Neural progenitor cell (in vitro differentiated cells): ENCODE measurements at regions not wholly inside any gene's neighbourhood (a gene's known extent, or its start where the extent isn't known, plus 50 kb on each side); places are given as distances from the start of the nearest gene placed in this dataset.

Experiments used
- DNase-seq: peaks from one replicate; pipeline ENCODE4 v3.0.0-alpha.2; 2016; ENCODE audit warnings: low spot score
- H2AFZ ChIP-seq: fragments of 200-600 bp; sonication (generic); replicated peaks from 2 replicates; pipeline ENCODE4 v1.6.1; 2016; ENCODE audit warnings: antibody characterized with exemption
- H3F3A ChIP-seq: fragments of 200-600 bp; sonication (generic); 2 replicates; pipeline ENCODE4 v1.6.1; 2016; ENCODE audit warnings: antibody characterized with exemption, low read depth
- H3K27ac ChIP-seq: fragments of 200-600 bp; sonication (generic); 2 replicates; pipeline ENCODE4 v1.5.1; 2016; ENCODE audit warnings: mild to moderate bottlenecking
- H3K27me3 ChIP-seq: fragments of 200-600 bp; sonication (generic); 2 replicates; pipeline ENCODE4 v1.6.1; 2016; ENCODE audit warnings: mild to moderate bottlenecking, moderate library complexity
- H3K36me3 ChIP-seq: fragments of 200-600 bp; sonication (generic); 2 replicates; pipeline ENCODE4 v1.5.1; 2016
- H3K4me1 ChIP-seq: fragments of 200-600 bp; sonication (generic); 2 replicates; pipeline ENCODE4 v1.6.1; 2016; ENCODE audit warnings: mixed run types
- H3K4me2 ChIP-seq: fragments of 200-600 bp; sonication (generic); 2 replicates; pipeline ENCODE4 v1.6.1; 2016
- H3K4me3 ChIP-seq: fragments of 200-600 bp; sonication (generic); 2 replicates; pipeline ENCODE4 v1.5.1; 2016
- H3K79me2 ChIP-seq: fragments of 200-600 bp; sonication (generic); 2 replicates; pipeline ENCODE4 v1.6.1; 2016; ENCODE audit warnings: low read depth
- H3K9ac ChIP-seq: fragments of 200-600 bp; sonication (generic); 2 replicates; pipeline ENCODE4 v1.6.1; 2016
- H3K9me3 ChIP-seq: fragments of 200-600 bp; sonication (generic); 2 replicates; pipeline ENCODE4 v1.5.1; 2016; ENCODE audit warnings: low read depth
- H4K20me1 ChIP-seq: fragments of 200-600 bp; sonication (generic); 2 replicates; pipeline ENCODE4 v1.6.1; 2016; ENCODE audit warnings: low read depth
- H3K27ac Mint-ChIP-seq: 3 replicates; pipeline ENCODE4 v1.8.0; 2021; ENCODE audit warnings: mixed read lengths
- H3K27me3 Mint-ChIP-seq: 2 replicates; pipeline ENCODE4 v1.8.0; 2022; ENCODE audit warnings: low read depth, mild to moderate bottlenecking, inconsistent platforms, moderate library complexity, mixed read lengths; ENCODE audit not compliant: insufficient read depth
- H3K36me3 Mint-ChIP-seq: 3 replicates; pipeline ENCODE4 v1.8.0; 2021; ENCODE audit warnings: mixed read lengths
- H3K4me1 Mint-ChIP-seq: 3 replicates; pipeline ENCODE4 v1.8.0; 2021; ENCODE audit warnings: mixed read lengths
- H3K4me3 Mint-ChIP-seq: 3 replicates; pipeline ENCODE4 v1.8.0; 2021; ENCODE audit warnings: mild to moderate bottlenecking, moderate library complexity, mixed read lengths
- H3K9me3 Mint-ChIP-seq: 3 replicates; pipeline ENCODE4 v1.8.0; 2020; ENCODE audit warnings: mixed read lengths
- CTCF ChIP-seq: fragments of 200-600 bp; sonication (generic); IDR thresholded peaks from 2 replicates; pipeline ENCODE4 v1.5.1; 2017; ENCODE audit warnings: antibody characterized with exemption, mild to moderate bottlenecking
- EZH2 ChIP-seq: fragments of 200-600 bp; sonication (generic); IDR thresholded peaks from 2 replicates; pipeline ENCODE4 v1.6.1; 2017; ENCODE audit warnings: antibody characterized with exemption, mild to moderate bottlenecking, moderate library complexity
- EZH2phosphoT487 ChIP-seq: fragments of 200-600 bp; sonication (generic); IDR thresholded peaks from 2 replicates; pipeline ENCODE4 v1.6.1; 2017; ENCODE audit warnings: antibody characterized with exemption

- Mint-ChIP-seq H3K36me3 (no peaks in the 10 kb centered on the region), H3K4me1 (no peaks in the 10 kb centered on the region), H3K4me3 (no peak overlapping the region), H3K9me3 (no peaks in the 10 kb centered on the region), H3K27me3 (no peaks in the 10 kb centered on the region), H3K27ac (no peak overlapping the region)
- Histone ChIP-seq H4K20me1 (no peaks in the 10 kb centered on the region), H3K36me3 (no peaks in the 10 kb centered on the region), H2AFZ (no peak overlapping the region), H3K27me3 (no peaks in the 10 kb centered on the region), H3K79me2 (no peaks in the 10 kb centered on the region), H3K4me2 (no peak overlapping the region), H3K4me3 (no peak overlapping the region), H3K9me3 (no peaks in the 10 kb centered on the region), H3K9ac (no peak overlapping the region), H3K27ac (no peak overlapping the region), H3K4me1 (no peaks in the 10 kb centered on the region), H3F3A (no peaks in the 10 kb centered on the region)
- DNase-seq = no peak
- no peak for TF ChIP-seq EZH2
- no peak for TF ChIP-seq CTCF
- TF ChIP-seq EZH2phosphoT487 = no peak
Measured at GRCh38 chr7:145511004-145511403, 605.6 kb upstream of the CNTNAP2 start.

- TF ChIP-seq EZH2 (no peak), EZH2phosphoT487 (no peak), CTCF (no peak)
- no peaks in the 10 kb centered on the region for H3F3A ChIP-seq
- no peaks in the 10 kb centered on the region for H3K36me3 Mint-ChIP-seq
- H3K27me3 ChIP-seq = no peaks in the 10 kb centered on the region
- H3K4me3 ChIP-seq = no peak overlapping the region
- H3K9me3 ChIP-seq = no peaks in the 10 kb centered on the region
- H3K9ac ChIP-seq = no peak overlapping the region
- H3K4me1 Mint-ChIP-seq = no peaks in the 10 kb centered on the region
- H4K20me1 ChIP-seq = no peaks in the 10 kb centered on the region
- DNase-seq = no peak
- no peak overlapping the region for H3K27ac ChIP-seq
- H2AFZ ChIP-seq = no peak overlapping the region
- no peaks in the 10 kb centered on the region for H3K36me3 ChIP-seq
- H3K9me3 Mint-ChIP-seq = no peaks in the 10 kb centered on the region
- no peak overlapping the region for H3K27ac Mint-ChIP-seq
- no peaks in the 10 kb centered on the region for H3K79me2 ChIP-seq
- no peak overlapping the region for H3K4me3 Mint-ChIP-seq
- H3K27me3 Mint-ChIP-seq = no peaks in the 10 kb centered on the region
- no peak overlapping the region for H3K4me2 ChIP-seq
- no peaks in the 10 kb centered on the region for H3K4me1 ChIP-seq
Measured at GRCh38 chr7:145497911-145498525, 618.6 kb upstream of the CNTNAP2 start.

- no peak for DNase-seq
- H3K27me3 Mint-ChIP-seq = no peaks in the 10 kb centered on the region
- no peak overlapping the region for H3K4me3 ChIP-seq
- H3K4me1 Mint-ChIP-seq = no peaks in the 10 kb centered on the region
- TF ChIP-seq EZH2phosphoT487 = no peak
- TF ChIP-seq EZH2 = no peak
- TF ChIP-seq CTCF = no peak
- no peaks in the 10 kb centered on the region for H3K36me3 ChIP-seq
- no peaks in the 10 kb centered on the region for H3K27me3 ChIP-seq
- no peaks in the 10 kb centered on the region for H3K4me1 ChIP-seq
- H3K9me3 Mint-ChIP-seq = peaks cover 4% of the 10 kb centered on the region
- no peak overlapping the region for H3K9ac ChIP-seq
- no peak overlapping the region for H3K4me2 ChIP-seq
- H3K79me2 ChIP-seq = no peaks in the 10 kb centered on the region
- no peaks in the 10 kb centered on the region for H3K36me3 Mint-ChIP-seq
- no peak overlapping the region for H3K4me3 Mint-ChIP-seq
- no peaks in the 10 kb centered on the region for H4K20me1 ChIP-seq
- no peak overlapping the region for H2AFZ ChIP-seq
- H3F3A ChIP-seq = no peaks in the 10 kb centered on the region
- H3K9me3 ChIP-seq = no peaks in the 10 kb centered on the region
- H3K27ac ChIP-seq = no peak overlapping the region
- no peak overlapping the region for H3K27ac Mint-ChIP-seq
Measured at GRCh38 chr7:145490356-145490755, 626.2 kb upstream of the CNTNAP2 start.
